ENCODE measurements at regions not wholly inside any gene's neighbourhood (a gene's known extent, or its start where the extent isn't known, plus 50 kb on each side); places are given as distances from the start of the nearest gene placed in this dataset.

DNA sequence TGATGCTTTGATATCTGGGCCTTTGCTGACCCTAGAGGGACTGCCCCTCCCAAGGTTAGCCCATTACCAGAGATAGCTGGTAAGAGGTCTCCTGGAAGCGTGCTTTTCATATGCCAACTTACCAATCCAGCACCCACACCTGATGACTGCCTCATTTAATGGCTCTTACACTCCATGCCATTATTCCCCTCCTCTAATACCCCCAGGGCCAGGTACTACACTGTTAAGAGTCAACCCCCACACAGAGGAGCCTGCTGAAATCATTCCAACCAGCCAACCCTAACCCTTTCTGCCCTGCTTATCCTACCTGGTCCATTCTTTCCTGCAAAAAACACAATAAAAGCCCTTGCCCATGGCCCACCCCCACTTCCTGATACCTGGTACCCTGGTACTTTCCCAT, 736.8 kb upstream of the SLC35B3 start:
- no peak overlapping the region for H3K4me3 ChIP-seq (ENCODE audit: insufficient read depth, low read depth, low read length)
- H3K4me1 ChIP-seq (ENCODE audit: insufficient read depth, low read length): no peaks in the 10 kb centered on the region
- no peak overlapping the region for H2AFZ ChIP-seq (ENCODE audit: low read depth, low read length)
- H3K9ac ChIP-seq (ENCODE audit: low read length): no peak overlapping the region
- DNase-seq (ENCODE audit: low read depth): no peak
- H3K27ac Mint-ChIP-seq (ENCODE audit: unreplicated experiment): no peak overlapping the region
- H3K36me3 Mint-ChIP-seq (ENCODE audit: low read depth, unreplicated experiment): no peaks in the 10 kb centered on the region
- no peaks in the 10 kb centered on the region for H3K36me3 ChIP-seq (ENCODE audit: insufficient read depth, low read length)
- no peaks in the 10 kb centered on the region for H3K27me3 ChIP-seq (ENCODE audit: insufficient read depth, low read length)
- no peak for FAIRE-seq
- H3K79me2 ChIP-seq (ENCODE audit: insufficient read depth, low read length): no peaks in the 10 kb centered on the region
- no peaks in the 10 kb centered on the region for H3K9me3 ChIP-seq (ENCODE audit: insufficient read depth, low read depth, low read length)
- H3K27ac ChIP-seq (ENCODE audit: low read depth, low read length): no peak overlapping the region
- H3K27me3 Mint-ChIP-seq (ENCODE audit: low read depth, unreplicated experiment): no peaks in the 10 kb centered on the region
- H3K4me1 Mint-ChIP-seq (ENCODE audit: low read depth, unreplicated experiment): no peaks in the 10 kb centered on the region
- TF ChIP-seq, protein P1, sequence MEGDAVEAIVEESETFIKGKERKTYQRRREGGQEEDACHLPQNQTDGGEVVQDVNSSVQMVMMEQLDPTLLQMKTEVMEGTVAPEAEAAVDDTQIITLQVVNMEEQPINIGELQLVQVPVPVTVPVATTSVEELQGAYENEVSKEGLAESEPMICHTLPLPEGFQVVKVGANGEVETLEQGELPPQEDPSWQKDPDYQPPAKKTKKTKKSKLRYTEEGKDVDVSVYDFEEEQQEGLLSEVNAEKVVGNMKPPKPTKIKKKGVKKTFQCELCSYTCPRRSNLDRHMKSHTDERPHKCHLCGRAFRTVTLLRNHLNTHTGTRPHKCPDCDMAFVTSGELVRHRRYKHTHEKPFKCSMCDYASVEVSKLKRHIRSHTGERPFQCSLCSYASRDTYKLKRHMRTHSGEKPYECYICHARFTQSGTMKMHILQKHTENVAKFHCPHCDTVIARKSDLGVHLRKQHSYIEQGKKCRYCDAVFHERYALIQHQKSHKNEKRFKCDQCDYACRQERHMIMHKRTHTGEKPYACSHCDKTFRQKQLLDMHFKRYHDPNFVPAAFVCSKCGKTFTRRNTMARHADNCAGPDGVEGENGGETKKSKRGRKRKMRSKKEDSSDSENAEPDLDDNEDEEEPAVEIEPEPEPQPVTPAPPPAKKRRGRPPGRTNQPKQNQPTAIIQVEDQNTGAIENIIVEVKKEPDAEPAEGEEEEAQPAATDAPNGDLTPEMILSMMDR (IDR thresholded peaks at IDR 0.05; ENCODE audit: insufficient read depth, low read depth, low read length): no peak
- no peak for TF ChIP-seq EZH2 (IDR thresholded peaks at IDR 0.05; ENCODE audit: insufficient read depth, low read length)
- peaks cover 2% of the 10 kb centered on the region for H3K9me3 Mint-ChIP-seq (ENCODE audit: unreplicated experiment)
- H3K4me3 Mint-ChIP-seq (ENCODE audit: unreplicated experiment): no peak overlapping the region
- no peaks in the 10 kb centered on the region for H4K20me1 ChIP-seq (ENCODE audit: insufficient read depth, low read length)
- no peak overlapping the region for H3K4me2 ChIP-seq (ENCODE audit: low read length)

DNA sequence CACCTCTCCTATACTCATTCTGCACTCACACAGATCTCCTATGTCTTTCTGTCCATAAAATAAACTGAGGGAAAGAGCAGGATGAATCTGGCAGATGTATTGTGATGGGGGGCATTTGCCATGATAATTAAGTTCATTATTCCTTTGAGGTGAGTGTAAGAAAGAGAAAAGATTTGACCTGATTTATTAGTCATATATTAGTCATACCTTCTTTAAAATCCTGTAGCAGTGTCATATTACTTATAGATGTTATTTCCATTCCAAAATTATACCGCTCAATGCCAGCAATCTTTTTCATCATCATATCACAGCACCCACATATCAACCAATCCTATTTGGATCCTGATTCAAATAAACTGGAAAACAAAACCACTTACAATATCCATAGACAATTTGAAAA, 733.3 kb upstream of the SLC35B3 start:
- DNase-seq (ENCODE audit: low read depth) (no peak), FAIRE-seq (no peak)
- Histone ChIP-seq H3K4me1 (ENCODE audit: insufficient read depth, low read length) (no peaks in the 10 kb centered on the region), H3K27me3 (ENCODE audit: insufficient read depth, low read length) (no peaks in the 10 kb centered on the region), H3K9ac (ENCODE audit: low read length) (no peak overlapping the region), H3K36me3 (ENCODE audit: insufficient read depth, low read length) (no peaks in the 10 kb centered on the region), H2AFZ (ENCODE audit: low read depth, low read length) (no peak overlapping the region), H3K4me3 (ENCODE audit: insufficient read depth, low read depth, low read length) (no peak overlapping the region), H3K79me2 (ENCODE audit: insufficient read depth, low read length) (no peaks in the 10 kb centered on the region), H4K20me1 (ENCODE audit: insufficient read depth, low read length) (no peaks in the 10 kb centered on the region), H3K4me2 (ENCODE audit: low read length) (no peak overlapping the region), H3K9me3 (ENCODE audit: insufficient read depth, low read depth, low read length) (no peaks in the 10 kb centered on the region), H3K27ac (ENCODE audit: low read depth, low read length) (no peak overlapping the region)
- Mint-ChIP-seq H3K36me3 (ENCODE audit: low read depth, unreplicated experiment) (no peaks in the 10 kb centered on the region), H3K9me3 (ENCODE audit: unreplicated experiment) (no peaks in the 10 kb centered on the region), H3K27me3 (ENCODE audit: low read depth, unreplicated experiment) (no peaks in the 10 kb centered on the region), H3K4me3 (ENCODE audit: unreplicated experiment) (no peak overlapping the region), H3K4me1 (ENCODE audit: low read depth, unreplicated experiment) (no peaks in the 10 kb centered on the region), H3K27ac (ENCODE audit: unreplicated experiment) (no peak overlapping the region)
- TF ChIP-seq EZH2 (IDR thresholded peaks at IDR 0.05; ENCODE audit: insufficient read depth, low read length): no peak
- TF ChIP-seq, protein P1 (IDR thresholded peaks at IDR 0.05; ENCODE audit: insufficient read depth, low read depth, low read length): no peak

- Histone ChIP-seq H3K27me3 (ENCODE audit: insufficient read depth, low read length) (no peaks in the 10 kb centered on the region), H3K36me3 (ENCODE audit: insufficient read depth, low read length) (no peaks in the 10 kb centered on the region), H4K20me1 (ENCODE audit: insufficient read depth, low read length) (no peaks in the 10 kb centered on the region), H3K4me1 (ENCODE audit: insufficient read depth, low read length) (no peaks in the 10 kb centered on the region), H3K27ac (ENCODE audit: low read depth, low read length) (no peak overlapping the region), H3K79me2 (ENCODE audit: insufficient read depth, low read length) (no peaks in the 10 kb centered on the region), H3K4me2 (ENCODE audit: low read length) (no peak overlapping the region), H2AFZ (ENCODE audit: low read depth, low read length) (no peak overlapping the region), H3K4me3 (ENCODE audit: insufficient read depth, low read depth, low read length) (no peak overlapping the region), H3K9ac (ENCODE audit: low read length) (no peak overlapping the region), H3K9me3 (ENCODE audit: insufficient read depth, low read depth, low read length) (no peaks in the 10 kb centered on the region)
- Mint-ChIP-seq H3K27me3 (ENCODE audit: low read depth, unreplicated experiment) (no peaks in the 10 kb centered on the region), H3K4me1 (ENCODE audit: low read depth, unreplicated experiment) (no peaks in the 10 kb centered on the region), H3K27ac (ENCODE audit: unreplicated experiment) (no peak overlapping the region), H3K4me3 (ENCODE audit: unreplicated experiment) (no peak overlapping the region), H3K9me3 (ENCODE audit: unreplicated experiment) (peaks cover 6% of the 10 kb centered on the region), H3K36me3 (ENCODE audit: low read depth, unreplicated experiment) (no peaks in the 10 kb centered on the region)
- TF ChIP-seq, protein P1 (IDR thresholded peaks at IDR 0.05; ENCODE audit: insufficient read depth, low read depth, low read length): no peak
- TF ChIP-seq EZH2 (IDR thresholded peaks at IDR 0.05; ENCODE audit: insufficient read depth, low read length): no peak
- FAIRE-seq (no peak), DNase-seq (ENCODE audit: low read depth) (no peak)
Observed at GRCh38 chr6:9161731-9162130, 726.4 kb upstream of the SLC35B3 start.
